Panc1 (cell line): ENCODE measurements at regions not wholly inside any gene's neighbourhood (a gene's known extent, or its start where the extent isn't known, plus 50 kb on each side); places are given as distances from the start of the nearest gene placed in this dataset.

Experiments used
- CTCF ChIP-seq: fragments of 450-650 bp; IDR thresholded peaks from 2 replicates; pipeline ENCODE4 v1.5.1; 2017; ENCODE audit warnings: mild to moderate bottlenecking
- POLR2AphosphoS5 ChIP-seq: IDR thresholded peaks from 2 replicates; pipeline ENCODE4 v1.6.1; 2012; ENCODE audit warnings: mild to moderate bottlenecking, low read depth, low read length, moderate library complexity
- REST ChIP-seq, 2 experiments: IDR thresholded peaks; 2 replicates each; pipeline ENCODE4 v1.6.1; 2011 to 2012; ENCODE audit warnings: low read depth in 2 of 2, control low read depth in 1 of 2, low read length in 1 of 2, mild to moderate bottlenecking in 1 of 2, moderate library complexity in 1 of 2; ENCODE audit not compliant: insufficient read depth in 1 of 2
- TCF7L2 ChIP-seq: IDR thresholded peaks from 2 replicates; pipeline ENCODE4 v1.6.1; 2011; ENCODE audit warnings: mild to moderate bottlenecking, low read depth, low read length, inconsistent platforms

DNA sequence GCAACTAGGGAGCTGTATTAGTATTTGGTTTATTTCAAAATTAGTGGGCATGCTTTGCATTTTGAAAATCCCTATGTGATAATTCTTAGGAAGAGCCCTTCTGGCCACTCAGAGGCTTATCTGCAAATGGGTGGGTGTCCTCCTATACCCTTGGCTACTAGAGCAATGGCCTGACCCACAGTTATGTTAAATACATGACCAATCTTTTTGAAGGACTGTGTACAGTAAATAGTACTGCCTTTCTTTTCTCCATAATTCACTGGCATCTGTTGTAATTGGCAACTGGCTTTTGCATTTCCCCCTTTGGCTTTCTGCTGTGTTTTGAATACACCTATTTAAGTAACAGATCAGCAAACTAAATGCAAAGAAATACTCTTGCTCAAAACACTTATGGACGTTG, 175.4 kb downstream of the ANXA2 start:
- TF ChIP-seq CTCF (no peak), POLR2AphosphoS5 (no peak), REST (IDR thresholded peaks at IDR 0.05; ENCODE audit: insufficient read depth in 1 of 2, low read depth in 2 of 2, low read length in 1 of 2) (no peak), TCF7L2 (no peak)
